ENCODE measurements at regions not wholly inside any gene's neighbourhood (a gene's known extent, or its start where the extent isn't known, plus 50 kb on each side); places are given as distances from the start of the nearest gene placed in this dataset.
"Not testable (repeated sequence)": the region's sequence is repeated elsewhere in the genome, so short reads cannot be mapped to it uniquely, and the experiment has no call there.

- no peak for DNase-seq
Observed at GRCh38 chr17:70327279-70327678, 157.9 kb downstream of the KCNJ2 start.

GRCh38 chr17:70327723-70328122 is 158.4 kb downstream of the KCNJ2 start:
- DNase-seq = no peak

- no peak for DNase-seq
Observed at GRCh38 chr17:70329721-70330120, 160.4 kb downstream of the KCNJ2 start.

- DNase-seq = not testable (repeated sequence)
Observed at GRCh38 chr17:70331066-70331465, 161.7 kb downstream of the KCNJ2 start.

- DNase-seq = no peak
Observed at GRCh38 chr17:70332356-70333210, 163.3 kb downstream of the KCNJ2 start.

- DNase-seq = no peak
Observed at GRCh38 chr17:70336411-70336810, 167.1 kb downstream of the KCNJ2 start.

GRCh38 chr17:70338946-70339354 is 169.6 kb downstream of the KCNJ2 start:
- no peak for DNase-seq

- DNase-seq = no peak
Observed at GRCh38 chr17:70343114-70343513, 173.8 kb downstream of the KCNJ2 start.

GRCh38 chr17:70344386-70345060 is 175.2 kb downstream of the KCNJ2 start:
- DNase-seq = no peak

- DNase-seq = no peak
Observed at GRCh38 chr17:70345061-70345460, 175.7 kb downstream of the KCNJ2 start.

GRCh38 chr17:70352834-70353233 is 183.5 kb downstream of the KCNJ2 start:
- no peak for DNase-seq

GRCh38 chr17:70353408-70354092 is 184.2 kb downstream of the KCNJ2 start:
- DNase-seq = no peak

- DNase-seq = no peak
Observed at GRCh38 chr17:70355185-70355584, 185.9 kb downstream of the KCNJ2 start.

- DNase-seq = no peak
Observed at GRCh38 chr17:70357190-70357589, 187.9 kb downstream of the KCNJ2 start.

- DNase-seq = no peak
Observed at GRCh38 chr17:70365091-70365583, 195.8 kb downstream of the KCNJ2 start.

GRCh38 chr17:70366386-70366785 is 197.1 kb downstream of the KCNJ2 start:
- DNase-seq = no peak

GRCh38 chr17:70368011-70368410 is 198.7 kb downstream of the KCNJ2 start:
- no peak for DNase-seq

- DNase-seq = no peak
Observed at GRCh38 chr17:70369391-70369790, 200.1 kb downstream of the KCNJ2 start.

GRCh38 chr17:70370816-70371215 is 201.5 kb downstream of the KCNJ2 start:
- no peak for DNase-seq

GRCh38 chr17:70373369-70373768 is 204.0 kb downstream of the KCNJ2 start:
- no peak for DNase-seq

GRCh38 chr17:70374496-70374895 is 205.2 kb downstream of the KCNJ2 start:
- DNase-seq = no peak

GRCh38 chr17:70375406-70375805 is 206.1 kb downstream of the KCNJ2 start:
- DNase-seq = no peak
